NCI-H446 (cell line): ENCODE measurements at regions not wholly inside any gene's neighbourhood (a gene's known extent, or its start where the extent isn't known, plus 50 kb on each side); places are given as distances from the start of the nearest gene placed in this dataset.
"Not testable (repeated sequence)": the region's sequence is repeated elsewhere in the genome, so short reads cannot be mapped to it uniquely, and the experiment has no call there.

Source experiments
- DNase-seq, 2 experiments: peaks; one replicate each; lab custom pipeline; 2025; lab: John Stamatoyannopoulos, UW

- no peak for DNase-seq
These were observed 375.9 kb downstream of the NXPH1 start for GRCh38 chr7:8809320-8809719.

DNA sequence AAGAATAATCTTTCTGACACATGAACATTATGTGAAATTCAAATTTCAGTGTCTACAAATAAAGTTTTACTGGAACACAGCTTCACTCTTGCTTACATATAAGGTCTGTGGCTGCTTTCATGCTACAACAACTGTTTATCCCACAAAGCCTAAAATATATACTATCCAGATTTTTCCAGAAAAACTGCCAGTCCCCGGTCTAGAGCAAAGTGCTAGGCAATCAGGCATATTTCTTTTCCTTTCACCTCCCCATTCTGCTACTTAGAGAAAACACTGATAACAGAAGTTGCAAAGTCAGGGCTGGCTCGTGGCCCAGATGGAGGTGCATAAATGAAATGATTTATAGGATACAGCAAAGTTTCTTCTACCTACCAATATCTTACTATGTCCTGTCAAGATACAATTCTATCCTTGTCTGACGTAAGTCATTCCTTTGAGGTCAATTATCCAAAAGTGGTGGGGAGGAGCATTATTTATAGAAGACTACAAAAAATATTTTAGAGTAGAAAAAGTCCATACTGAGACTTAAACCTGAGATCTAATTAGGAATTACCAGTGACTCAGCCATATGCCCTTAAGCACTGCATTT, 384.1 kb downstream of the NXPH1 start:
- no peak for DNase-seq

DNA sequence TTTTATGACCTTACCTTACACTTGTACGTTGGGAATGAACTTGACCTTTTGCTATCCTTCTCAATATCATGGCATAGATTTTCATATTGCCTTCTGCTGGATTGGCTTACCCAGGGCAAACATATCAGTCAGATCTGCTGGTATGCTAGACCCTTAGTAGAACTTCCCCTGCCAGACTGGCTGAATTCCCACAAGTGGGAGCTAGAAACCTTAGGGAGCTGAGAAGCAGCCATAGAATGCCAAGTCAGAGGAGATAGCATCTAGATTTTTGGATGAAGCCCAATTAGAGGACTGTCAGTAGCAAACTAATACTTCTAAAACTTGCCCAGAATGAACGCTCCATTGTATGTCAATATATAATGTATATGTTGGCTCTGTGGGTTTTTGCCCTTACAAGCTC, 385.0 kb downstream of the NXPH1 start:
- DNase-seq = peak in 1 of 2 experiments; percentile 40

DNA sequence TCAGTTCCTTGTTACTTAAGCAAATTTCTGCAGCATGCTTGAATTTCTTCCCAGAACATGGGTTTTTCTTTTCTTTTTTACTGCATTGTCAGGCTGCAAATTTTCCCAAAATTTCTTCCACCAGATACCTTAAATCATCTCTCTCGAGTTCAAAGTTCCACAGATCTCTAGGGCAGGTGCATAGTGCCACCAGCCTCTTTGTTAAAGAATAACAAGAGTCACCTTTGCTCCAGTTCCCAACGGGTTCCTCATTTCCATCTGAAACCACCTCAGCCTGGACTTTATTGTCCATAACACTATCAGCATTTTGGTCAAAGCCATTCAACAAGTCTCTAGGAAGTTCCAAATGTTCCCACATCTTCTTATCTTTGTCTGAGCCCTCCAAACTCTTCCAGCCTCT, 389.2 kb downstream of the NXPH1 start:
- DNase-seq = no peak

DNA sequence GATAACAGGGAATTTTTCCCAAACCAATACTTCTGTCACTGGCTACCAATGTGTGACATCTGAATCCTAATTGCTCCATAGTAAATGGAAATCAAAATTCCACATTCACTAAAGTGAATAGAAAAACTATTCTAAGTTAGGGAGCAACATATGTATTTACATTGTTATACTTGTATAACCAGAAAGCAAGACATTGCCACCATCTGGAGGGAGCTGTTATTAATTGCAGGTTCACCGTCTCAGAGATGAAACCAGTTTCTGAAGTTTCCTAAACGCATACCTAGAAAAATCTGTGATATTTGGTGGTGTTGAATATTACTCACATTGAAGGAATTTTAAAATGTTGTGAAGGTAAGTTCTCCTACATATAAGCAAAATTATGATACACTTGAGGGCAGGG, 390.1 kb downstream of the NXPH1 start:
- peak in 1 of 2 experiments; percentile 13 for DNase-seq

- no peak for DNase-seq
These were observed 393.9 kb downstream of the NXPH1 start for GRCh38 chr7:8827329-8827728.

DNA sequence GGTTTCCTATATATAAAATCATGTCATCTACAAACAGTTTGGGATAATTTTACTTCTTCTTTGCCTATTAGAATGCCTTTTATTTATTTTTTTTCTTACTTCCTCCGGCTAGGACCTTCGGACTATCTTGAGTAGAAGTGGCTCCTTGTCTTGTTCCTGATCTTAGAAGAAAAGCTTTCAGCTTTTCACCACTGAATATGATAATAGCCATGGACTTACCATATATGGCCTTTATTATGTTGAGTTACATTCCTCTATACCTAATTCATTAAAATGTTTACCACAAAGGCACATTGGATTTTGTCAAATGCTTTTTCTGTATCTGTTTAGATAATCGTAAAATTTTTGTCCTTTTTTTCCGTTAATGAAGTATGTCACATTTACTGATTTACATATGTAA, 395.7 kb downstream of the NXPH1 start:
- DNase-seq = no peak

DNA sequence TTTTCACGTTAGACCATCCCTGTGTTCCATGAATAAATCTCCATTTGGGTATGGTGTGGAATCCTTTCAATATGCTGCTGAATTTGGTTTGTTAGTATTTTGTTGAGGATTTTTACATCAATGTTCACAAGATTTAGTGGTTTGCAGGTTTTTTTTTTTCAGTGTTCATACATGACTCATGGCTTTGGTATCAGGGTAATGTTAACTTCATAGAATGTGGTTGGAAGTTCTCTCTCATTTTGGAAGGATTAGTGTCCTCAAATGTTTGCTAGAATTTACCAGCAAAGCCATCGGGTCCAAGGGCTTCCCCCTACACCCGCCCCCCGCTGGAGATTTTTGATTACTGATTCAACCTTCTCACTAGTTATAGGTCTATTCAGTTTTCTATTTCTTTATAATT, 398.0 kb downstream of the NXPH1 start:
- no peak for DNase-seq

- no peak for DNase-seq
These were observed 399.9 kb downstream of the NXPH1 start for GRCh38 chr7:8833355-8833754.

DNA sequence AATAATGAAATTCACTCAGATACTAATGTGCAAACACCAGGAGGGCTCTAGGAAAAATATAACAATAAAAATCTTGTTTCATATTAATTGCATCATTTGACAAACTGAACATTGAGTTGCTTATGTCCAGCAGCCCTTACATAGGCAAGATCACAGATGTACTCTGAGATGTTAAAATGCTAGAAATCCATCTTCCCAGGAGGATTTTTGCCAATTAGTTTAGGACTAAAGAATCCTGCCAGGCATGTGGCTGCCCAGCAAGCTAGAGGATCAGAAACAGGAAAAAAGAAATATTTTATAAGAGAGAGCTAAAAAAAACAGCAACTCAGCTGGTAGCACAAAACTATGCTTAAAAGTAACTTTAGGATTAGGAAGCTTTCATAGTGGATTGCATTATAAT, 407.8 kb downstream of the NXPH1 start:
- peak in 1 of 2 experiments; percentile 12 for DNase-seq

- DNase-seq = no peak
These were observed 438.3 kb downstream of the NXPH1 start for GRCh38 chr7:8871716-8872115.

GRCh38 chr7:8881916-8882315, 448.5 kb downstream of the NXPH1 start:
- no peak for DNase-seq

- no peak for DNase-seq
These were observed 452.1 kb downstream of the NXPH1 start for GRCh38 chr7:8885480-8886000.

DNA sequence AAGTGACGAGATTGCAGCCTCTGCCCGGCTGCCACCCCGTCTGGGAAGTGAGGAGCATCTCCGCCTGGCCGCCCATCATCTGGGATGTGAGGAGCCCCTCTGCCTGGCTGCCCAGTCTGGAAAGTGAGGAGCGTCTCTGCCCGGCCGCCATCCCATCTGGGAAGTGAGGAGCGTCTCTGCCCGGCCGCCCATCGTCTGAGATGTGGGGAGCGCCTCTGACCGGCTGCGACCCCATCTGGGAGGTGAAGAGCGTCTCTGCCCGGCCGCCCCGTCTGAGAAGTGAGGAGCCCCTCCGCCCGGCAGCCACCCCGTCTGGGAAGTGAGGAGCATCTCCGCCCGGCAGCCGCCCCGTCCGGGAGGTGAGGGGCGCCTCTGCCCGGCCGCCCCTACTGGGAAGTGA, 456.9 kb downstream of the NXPH1 start:
- DNase-seq = not testable (repeated sequence)

- DNase-seq = no peak
These were observed 460.4 kb downstream of the NXPH1 start for GRCh38 chr7:8893775-8894174.

DNA sequence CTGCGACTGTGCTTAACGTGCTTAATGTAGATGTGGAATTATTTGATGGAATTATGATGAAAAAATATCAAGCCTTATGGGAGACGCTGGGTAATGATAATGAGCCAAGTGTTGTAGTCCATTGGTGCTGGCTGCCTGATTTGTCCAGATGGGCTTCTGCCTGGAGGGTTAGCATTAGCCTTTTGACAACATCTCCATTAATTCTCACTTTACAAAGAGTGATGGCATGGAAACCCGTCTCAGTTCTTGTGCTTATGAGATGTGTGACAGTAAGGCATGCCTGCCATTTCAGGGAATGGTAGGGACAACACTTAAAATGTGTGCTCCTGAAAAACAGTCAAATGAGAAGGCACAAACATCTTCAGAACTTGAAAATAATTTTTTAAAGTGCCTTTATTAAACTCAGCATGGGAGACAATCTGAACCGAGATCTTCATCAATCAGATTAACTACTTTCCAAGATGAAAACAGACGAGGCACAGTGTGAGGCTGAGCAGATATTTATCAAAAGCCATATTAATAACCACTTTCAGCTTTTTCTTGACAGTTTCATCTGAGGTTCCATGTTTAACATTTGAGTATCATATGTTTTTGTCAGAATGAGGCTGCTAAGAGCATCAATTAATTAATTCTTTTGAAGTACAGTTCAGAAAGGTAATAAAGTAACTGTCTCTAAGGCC, 473.1 kb downstream of the NXPH1 start:
- peak in 1 of 2 experiments; percentile 4 for DNase-seq

DNA sequence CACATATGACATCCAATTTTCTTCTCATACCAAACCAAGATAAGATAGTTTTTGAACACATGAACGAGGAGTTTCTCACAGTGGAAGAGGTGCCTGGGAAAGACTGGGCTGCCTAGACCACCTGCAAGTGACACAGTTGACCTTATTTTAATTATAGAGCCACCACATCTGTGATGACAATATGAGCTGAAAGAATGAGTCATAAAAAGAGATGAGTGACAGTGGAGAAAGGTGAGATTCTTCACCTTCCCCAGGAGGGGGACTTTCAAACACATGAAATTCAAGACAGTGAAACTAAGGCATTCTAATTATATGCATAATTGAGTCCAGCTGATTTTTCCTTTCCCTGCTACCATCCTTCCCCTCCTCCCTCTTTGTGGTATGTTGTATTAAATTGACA, 475.5 kb downstream of the NXPH1 start:
- no peak for DNase-seq

- no peak for DNase-seq
These were observed 480.3 kb downstream of the NXPH1 start for GRCh38 chr7:8913682-8914081.

- DNase-seq = no peak
These were observed 488.4 kb downstream of the NXPH1 start for GRCh38 chr7:8921807-8922206.

- DNase-seq = no peak
These were observed 489.3 kb downstream of the NXPH1 start for GRCh38 chr7:8922726-8923125.

GRCh38 chr7:8923164-8923806, 489.9 kb downstream of the NXPH1 start:
- no peak for DNase-seq

DNA sequence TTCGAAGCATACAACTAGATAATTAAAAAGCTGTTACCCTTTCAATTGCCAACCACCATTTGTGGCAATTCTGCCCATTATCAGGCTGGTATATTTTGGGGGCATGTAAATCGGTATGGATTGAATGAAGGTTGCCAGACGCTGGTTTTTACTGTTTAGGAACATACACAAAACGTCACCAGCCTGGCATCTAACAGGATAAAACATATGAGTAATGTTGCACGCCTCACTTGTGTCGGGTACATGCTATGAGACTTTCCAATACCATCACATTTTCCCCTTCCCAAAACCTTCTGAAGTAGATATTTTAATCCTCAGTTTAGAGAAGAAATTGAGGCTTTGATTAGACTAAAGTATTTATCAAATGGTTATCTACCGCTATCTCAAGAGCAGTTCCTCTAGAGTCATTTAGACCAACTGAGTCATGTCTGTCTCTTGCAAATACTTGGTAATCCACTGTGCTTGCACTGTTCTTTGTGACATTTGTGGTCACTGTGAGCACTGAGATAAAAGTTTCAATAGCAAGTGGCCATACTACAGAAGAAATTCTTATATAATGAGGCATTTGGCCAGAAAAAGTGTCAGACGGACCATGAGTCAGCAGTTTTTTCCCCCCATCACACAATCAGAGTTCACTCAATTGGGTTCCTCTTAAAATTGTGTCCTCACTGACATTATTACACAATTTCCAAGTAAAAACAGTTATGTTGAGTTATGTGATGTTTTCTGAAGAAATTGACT, 498.7 kb downstream of the NXPH1 start:
- no peak for DNase-seq

DNA sequence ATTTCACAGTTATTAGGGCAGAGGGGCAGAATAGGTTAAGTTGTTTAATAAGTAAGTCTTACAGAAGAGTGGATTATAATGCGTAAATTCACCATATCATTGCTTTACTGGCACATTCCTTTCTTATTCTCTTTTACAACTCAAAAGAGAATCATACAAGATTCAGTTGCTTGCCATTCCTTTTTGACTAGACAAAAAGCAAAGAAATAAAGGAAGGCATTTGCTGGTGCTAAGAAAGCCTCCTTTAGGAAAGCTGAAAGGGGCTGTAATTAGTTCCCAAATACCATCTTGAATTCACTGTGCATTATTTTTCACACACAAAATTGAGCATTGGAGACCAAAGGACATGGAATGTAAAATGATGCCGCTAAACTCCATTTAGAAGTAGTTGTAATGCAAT, 499.3 kb downstream of the NXPH1 start:
- no peak for DNase-seq
